GM23338 (cell line): ENCODE measurements at regions not wholly inside any gene's neighbourhood (a gene's known extent, or its start where the extent isn't known, plus 50 kb on each side); places are given as distances from the start of the nearest gene placed in this dataset.

Experiments used
- ATAC-seq: fragments of 200-7000 bp; cut with Tn5 transposase; 3 replicates; pipeline ENCODE4 v1.9.1; 2020
- DNase-seq: peaks from one replicate; pipeline ENCODE4 v3.0.0-alpha.2; 2015; ENCODE audit warnings: low spot score
- H2AFZ ChIP-seq: fragments of 200-600 bp; sonication (generic); 2 replicates; pipeline ENCODE4 v1.8.0; 2016; ENCODE audit warnings: antibody characterized with exemption, mild to moderate bottlenecking, moderate library complexity
- H3F3A ChIP-seq: fragments of 200-600 bp; sonication (generic); replicated peaks from 2 replicates; pipeline ENCODE4 v1.8.0; 2017; ENCODE audit warnings: antibody characterized with exemption, mixed run types, low read depth
- H3K27ac ChIP-seq: fragments of 200-600 bp; sonication (generic); 2 replicates; pipeline ENCODE4 v1.6.1; 2016; ENCODE audit warnings: low read depth
- H3K27me3 ChIP-seq: fragments of 200-600 bp; sonication (generic); 2 replicates; pipeline ENCODE4 v1.8.0; 2016; ENCODE audit warnings: mild to moderate bottlenecking, mixed run types, moderate library complexity; ENCODE audit not compliant: insufficient read depth
- H3K36me3 ChIP-seq: fragments of 200-600 bp; sonication (generic); 2 replicates; pipeline ENCODE4 v1.8.0; 2016; ENCODE audit warnings: mild to moderate bottlenecking; ENCODE audit not compliant: insufficient read depth
- H3K4me1 ChIP-seq: fragments of 200-600 bp; sonication (generic); 2 replicates; pipeline ENCODE4 v1.8.0; 2016; ENCODE audit warnings: mild to moderate bottlenecking, moderate library complexity; ENCODE audit not compliant: insufficient read depth
- H3K4me2 ChIP-seq: fragments of 200-600 bp; sonication (generic); 2 replicates; pipeline ENCODE4 v1.7.1; 2017; ENCODE audit warnings: mixed run types
- H3K4me3 ChIP-seq: fragments of 200-600 bp; sonication (generic); 2 replicates; pipeline ENCODE4 v1.6.1; 2016; ENCODE audit warnings: mixed run types
- H3K79me2 ChIP-seq: fragments of 200-600 bp; sonication (generic); replicated peaks from 2 replicates; pipeline ENCODE4 v1.8.0; 2017; ENCODE audit warnings: mild to moderate bottlenecking; ENCODE audit not compliant: insufficient read depth
- H3K9me2 ChIP-seq: fragments of 200-600 bp; sonication (generic); 2 replicates; pipeline ENCODE4 v1.8.0; 2017; ENCODE audit not compliant: insufficient read depth
- H4K20me1 ChIP-seq: fragments of 200-600 bp; sonication (generic); replicated peaks from 2 replicates; pipeline ENCODE4 v1.8.0; 2017; ENCODE audit warnings: mild to moderate bottlenecking; ENCODE audit not compliant: insufficient read depth
- H3K27ac Mint-ChIP-seq: 2 replicates; pipeline ENCODE4 v1.8.0; 2020; ENCODE audit warnings: inconsistent platforms, mild to moderate bottlenecking, moderate library complexity, mixed read lengths
- H3K27me3 Mint-ChIP-seq: 3 replicates; pipeline ENCODE4 v1.8.0; 2022; ENCODE audit warnings: low read depth, mild to moderate bottlenecking, moderate library complexity, mixed read lengths, inconsistent platforms; ENCODE audit not compliant: insufficient read depth, poor library complexity
- H3K36me3 Mint-ChIP-seq: 3 replicates; pipeline ENCODE4 v1.8.0; 2021; ENCODE audit warnings: low read depth, mild to moderate bottlenecking, inconsistent platforms, moderate library complexity, mixed read lengths
- H3K4me1 Mint-ChIP-seq: 3 replicates; pipeline ENCODE4 v1.8.0; 2020; ENCODE audit warnings: mild to moderate bottlenecking, inconsistent platforms, mixed read lengths
- H3K4me3 Mint-ChIP-seq: 3 replicates; pipeline ENCODE4 v1.8.0; 2021; ENCODE audit warnings: moderate library complexity, mild to moderate bottlenecking, inconsistent platforms, mixed read lengths
- H3K9me3 Mint-ChIP-seq: 3 replicates; pipeline ENCODE4 v1.8.0; 2020; ENCODE audit warnings: moderate library complexity, mild to moderate bottlenecking, inconsistent platforms, mixed read lengths
- CREB1 ChIP-seq: fragments of 250-450 bp; sonication (Bioruptor Pico); IDR thresholded peaks from 2 replicates; pipeline ENCODE4 v1.5.0; 2020; ENCODE audit warnings: low read depth, mild to moderate bottlenecking, moderate library complexity
- CTCF ChIP-seq, 2 experiments: fragments of 200-600 bp in 1 of 2; sonication (generic) in 1 of 2; conservative IDR thresholded peaks; 2 replicates each; pipeline versions ENCODE4 v1.5.1 to v1.6.1; 2016 to 2017; ENCODE audit warnings: antibody characterized with exemption in 2 of 2, low read depth in 2 of 2, mild to moderate bottlenecking in 2 of 2, moderate library complexity in 1 of 2
- ETS1 ChIP-seq: IDR thresholded peaks from 2 replicates; pipeline ENCODE4 v1.6.1; 2016; ENCODE audit warnings: antibody characterized with exemption
- EZH2 ChIP-seq: fragments of 200-600 bp; sonication (generic); IDR thresholded peaks from one replicate; pipeline ENCODE4 v1.8.0; 2017; ENCODE audit warnings: antibody characterized with exemption, mild to moderate bottlenecking, low read depth; ENCODE audit not compliant: unreplicated experiment
- EZH2phosphoT487 ChIP-seq: fragments of 200-600 bp; sonication (generic); IDR thresholded peaks from one replicate; pipeline ENCODE4 v1.8.1; 2018; ENCODE audit warnings: antibody characterized with exemption; ENCODE audit not compliant: unreplicated experiment
- JUNB ChIP-seq: IDR thresholded peaks from one replicate; pipeline ENCODE4 v1.6.1; 2016; ENCODE audit warnings: antibody characterized with exemption; ENCODE audit not compliant: unreplicated experiment
- NANOG ChIP-seq: IDR thresholded peaks from 2 replicates; pipeline ENCODE4 v1.6.1; 2016; ENCODE audit warnings: antibody characterized with exemption, borderline replicate concordance
- POLR2AphosphoS5 ChIP-seq: IDR thresholded peaks from 2 replicates; pipeline ENCODE4 v1.6.1; 2016; ENCODE audit warnings: antibody characterized with exemption, low read depth
- STAT1 ChIP-seq: IDR thresholded peaks from one replicate; pipeline ENCODE4 v1.6.1; 2016; ENCODE audit warnings: antibody characterized with exemption; ENCODE audit not compliant: unreplicated experiment
- ZNF114 ChIP-seq: fragments of 250-450 bp; sonication (Bioruptor Pico); IDR thresholded peaks from 2 replicates; pipeline ENCODE4 v1.5.0; 2020; ENCODE audit warnings: mild to moderate bottlenecking, moderate library complexity
- ZNF331 ChIP-seq: fragments of 250-450 bp; sonication (Bioruptor Pico); IDR thresholded peaks from 2 replicates; pipeline ENCODE4 v1.5.0; 2020; ENCODE audit warnings: low read depth, mild to moderate bottlenecking, moderate library complexity
- TF ChIP-seq, protein P1 (sequence below): IDR thresholded peaks from one replicate; pipeline ENCODE4 v1.6.1; 2018; ENCODE audit warnings: antibody characterized with exemption; ENCODE audit not compliant: unreplicated experiment
- TF ChIP-seq, protein P2 (sequence below): fragments of 250-450 bp; sonication (Bioruptor Pico); IDR thresholded peaks from 2 replicates; pipeline ENCODE4 v1.5.0; 2020; ENCODE audit warnings: mild to moderate bottlenecking, moderate library complexity

DNA sequence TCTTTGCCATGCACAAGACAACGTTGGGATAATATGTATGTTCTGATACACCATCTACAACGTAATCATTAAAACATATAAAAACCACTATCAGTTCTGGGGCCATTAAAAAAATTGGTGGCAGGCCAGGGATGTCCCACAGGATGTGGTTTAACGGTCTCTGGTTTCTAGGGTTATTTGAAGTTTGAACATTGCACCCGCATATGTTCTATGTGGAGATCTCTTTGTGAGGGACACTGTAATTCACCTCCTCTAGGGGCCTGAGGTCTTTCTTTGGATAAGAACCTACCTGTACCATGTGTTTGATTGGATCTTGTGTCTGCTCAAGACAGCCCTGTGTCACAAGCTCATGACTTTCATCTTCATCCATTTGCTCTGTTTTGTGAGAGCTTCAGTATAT lies 73.2 kb downstream of the GGTLC2 start:
- no peak overlapping the region for H2AFZ ChIP-seq
- no peak overlapping the region for H3K27ac Mint-ChIP-seq
- H3K27me3 Mint-ChIP-seq, result peaks cover 71% of the 10 kb centered on the region
- H3K4me3 ChIP-seq, result no peak overlapping the region
- H3K4me2 ChIP-seq, result no peak overlapping the region
- DNase-seq, result no peak
- H3K4me3 Mint-ChIP-seq, result no peak overlapping the region
- no peaks in the 10 kb centered on the region for H3K4me1 ChIP-seq
- H3K27ac ChIP-seq, result no peak overlapping the region
- H3K79me2 ChIP-seq, result no peaks in the 10 kb centered on the region
- H3K9me2 ChIP-seq, result 0 out of 2 replicates have a peak, but pooled peaks cover 4% of the 10 kb centered on the region
- TF ChIP-seq JUNB (no peak), EZH2phosphoT487 (no peak), ETS1 (no peak), EZH2 (no peak), STAT1 (no peak), POLR2AphosphoS5 (no peak), NANOG (no peak), ZNF114 (CRISPR knock-in tag) (no peak), ZNF331 (CRISPR knock-in tag) (no peak), CTCF (conservative IDR thresholded peaks at IDR 0.05; ENCODE audit: low read depth in 2 of 2) (no peak), CREB1 (no peak)
- TF ChIP-seq, protein P1, sequence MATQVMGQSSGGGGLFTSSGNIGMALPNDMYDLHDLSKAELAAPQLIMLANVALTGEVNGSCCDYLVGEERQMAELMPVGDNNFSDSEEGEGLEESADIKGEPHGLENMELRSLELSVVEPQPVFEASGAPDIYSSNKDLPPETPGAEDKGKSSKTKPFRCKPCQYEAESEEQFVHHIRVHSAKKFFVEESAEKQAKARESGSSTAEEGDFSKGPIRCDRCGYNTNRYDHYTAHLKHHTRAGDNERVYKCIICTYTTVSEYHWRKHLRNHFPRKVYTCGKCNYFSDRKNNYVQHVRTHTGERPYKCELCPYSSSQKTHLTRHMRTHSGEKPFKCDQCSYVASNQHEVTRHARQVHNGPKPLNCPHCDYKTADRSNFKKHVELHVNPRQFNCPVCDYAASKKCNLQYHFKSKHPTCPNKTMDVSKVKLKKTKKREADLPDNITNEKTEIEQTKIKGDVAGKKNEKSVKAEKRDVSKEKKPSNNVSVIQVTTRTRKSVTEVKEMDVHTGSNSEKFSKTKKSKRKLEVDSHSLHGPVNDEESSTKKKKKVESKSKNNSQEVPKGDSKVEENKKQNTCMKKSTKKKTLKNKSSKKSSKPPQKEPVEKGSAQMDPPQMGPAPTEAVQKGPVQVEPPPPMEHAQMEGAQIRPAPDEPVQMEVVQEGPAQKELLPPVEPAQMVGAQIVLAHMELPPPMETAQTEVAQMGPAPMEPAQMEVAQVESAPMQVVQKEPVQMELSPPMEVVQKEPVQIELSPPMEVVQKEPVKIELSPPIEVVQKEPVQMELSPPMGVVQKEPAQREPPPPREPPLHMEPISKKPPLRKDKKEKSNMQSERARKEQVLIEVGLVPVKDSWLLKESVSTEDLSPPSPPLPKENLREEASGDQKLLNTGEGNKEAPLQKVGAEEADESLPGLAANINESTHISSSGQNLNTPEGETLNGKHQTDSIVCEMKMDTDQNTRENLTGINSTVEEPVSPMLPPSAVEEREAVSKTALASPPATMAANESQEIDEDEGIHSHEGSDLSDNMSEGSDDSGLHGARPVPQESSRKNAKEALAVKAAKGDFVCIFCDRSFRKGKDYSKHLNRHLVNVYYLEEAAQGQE, result no peak
- TF ChIP-seq, protein P2, sequence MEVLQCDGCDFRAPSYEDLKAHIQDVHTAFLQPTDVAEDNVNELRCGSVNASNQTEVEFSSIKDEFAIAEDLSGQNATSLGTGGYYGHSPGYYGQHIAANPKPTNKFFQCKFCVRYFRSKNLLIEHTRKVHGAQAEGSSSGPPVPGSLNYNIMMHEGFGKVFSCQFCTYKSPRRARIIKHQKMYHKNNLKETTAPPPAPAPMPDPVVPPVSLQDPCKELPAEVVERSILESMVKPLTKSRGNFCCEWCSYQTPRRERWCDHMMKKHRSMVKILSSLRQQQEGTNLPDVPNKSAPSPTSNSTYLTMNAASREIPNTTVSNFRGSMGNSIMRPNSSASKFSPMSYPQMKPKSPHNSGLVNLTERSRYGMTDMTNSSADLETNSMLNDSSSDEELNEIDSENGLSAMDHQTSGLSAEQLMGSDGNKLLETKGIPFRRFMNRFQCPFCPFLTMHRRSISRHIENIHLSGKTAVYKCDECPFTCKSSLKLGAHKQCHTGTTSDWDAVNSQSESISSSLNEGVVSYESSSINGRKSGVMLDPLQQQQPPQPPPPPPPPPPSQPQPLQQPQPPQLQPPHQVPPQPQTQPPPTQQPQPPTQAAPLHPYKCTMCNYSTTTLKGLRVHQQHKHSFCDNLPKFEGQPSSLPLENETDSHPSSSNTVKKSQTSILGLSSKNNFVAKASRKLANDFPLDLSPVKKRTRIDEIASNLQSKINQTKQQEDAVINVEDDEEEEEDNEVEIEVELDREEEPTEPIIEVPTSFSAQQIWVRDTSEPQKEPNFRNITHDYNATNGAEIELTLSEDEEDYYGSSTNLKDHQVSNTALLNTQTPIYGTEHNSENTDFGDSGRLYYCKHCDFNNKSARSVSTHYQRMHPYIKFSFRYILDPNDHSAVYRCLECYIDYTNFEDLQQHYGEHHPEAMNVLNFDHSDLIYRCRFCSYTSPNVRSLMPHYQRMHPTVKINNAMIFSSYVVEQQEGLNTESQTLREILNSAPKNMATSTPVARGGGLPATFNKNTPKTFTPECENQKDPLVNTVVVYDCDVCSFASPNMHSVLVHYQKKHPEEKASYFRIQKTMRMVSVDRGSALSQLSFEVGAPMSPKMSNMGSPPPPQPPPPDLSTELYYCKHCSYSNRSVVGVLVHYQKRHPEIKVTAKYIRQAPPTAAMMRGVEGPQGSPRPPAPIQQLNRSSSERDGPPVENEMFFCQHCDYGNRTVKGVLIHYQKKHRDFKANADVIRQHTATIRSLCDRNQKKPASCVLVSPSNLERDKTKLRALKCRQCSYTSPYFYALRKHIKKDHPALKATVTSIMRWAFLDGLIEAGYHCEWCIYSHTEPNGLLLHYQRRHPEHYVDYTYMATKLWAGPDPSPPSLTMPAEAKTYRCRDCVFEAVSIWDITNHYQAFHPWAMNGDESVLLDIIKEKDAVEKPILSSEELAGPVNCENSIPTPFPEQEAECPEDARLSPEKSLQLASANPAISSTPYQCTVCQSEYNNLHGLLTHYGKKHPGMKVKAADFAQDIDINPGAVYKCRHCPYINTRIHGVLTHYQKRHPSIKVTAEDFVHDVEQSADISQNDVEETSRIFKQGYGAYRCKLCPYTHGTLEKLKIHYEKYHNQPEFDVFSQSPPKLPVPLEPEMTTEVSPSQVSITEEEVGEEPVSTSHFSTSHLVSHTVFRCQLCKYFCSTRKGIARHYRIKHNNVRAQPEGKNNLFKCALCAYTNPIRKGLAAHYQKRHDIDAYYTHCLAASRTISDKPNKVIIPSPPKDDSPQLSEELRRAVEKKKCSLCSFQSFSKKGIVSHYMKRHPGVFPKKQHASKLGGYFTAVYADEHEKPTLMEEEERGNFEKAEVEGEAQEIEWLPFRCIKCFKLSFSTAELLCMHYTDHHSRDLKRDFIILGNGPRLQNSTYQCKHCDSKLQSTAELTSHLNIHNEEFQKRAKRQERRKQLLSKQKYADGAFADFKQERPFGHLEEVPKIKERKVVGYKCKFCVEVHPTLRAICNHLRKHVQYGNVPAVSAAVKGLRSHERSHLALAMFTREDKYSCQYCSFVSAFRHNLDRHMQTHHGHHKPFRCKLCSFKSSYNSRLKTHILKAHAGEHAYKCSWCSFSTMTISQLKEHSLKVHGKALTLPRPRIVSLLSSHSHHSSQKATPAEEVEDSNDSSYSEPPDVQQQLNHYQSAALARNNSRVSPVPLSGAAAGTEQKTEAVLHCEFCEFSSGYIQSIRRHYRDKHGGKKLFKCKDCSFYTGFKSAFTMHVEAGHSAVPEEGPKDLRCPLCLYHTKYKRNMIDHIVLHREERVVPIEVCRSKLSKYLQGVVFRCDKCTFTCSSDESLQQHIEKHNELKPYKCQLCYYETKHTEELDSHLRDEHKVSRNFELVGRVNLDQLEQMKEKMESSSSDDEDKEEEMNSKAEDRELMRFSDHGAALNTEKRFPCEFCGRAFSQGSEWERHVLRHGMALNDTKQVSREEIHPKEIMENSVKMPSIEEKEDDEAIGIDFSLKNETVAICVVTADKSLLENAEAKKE (CRISPR knock-in tag), result no peak
- no peaks in the 10 kb centered on the region for H3K36me3 ChIP-seq
- H3K36me3 Mint-ChIP-seq, result no peaks in the 10 kb centered on the region
- H3K4me1 Mint-ChIP-seq, result no peaks in the 10 kb centered on the region
- ATAC-seq, result no peak
- H3K27me3 ChIP-seq, result peaks cover 100% of the 10 kb centered on the region
- no peaks in the 10 kb centered on the region; the same call in 1 of the 2 replicates for H4K20me1 ChIP-seq
- no peaks in the 10 kb centered on the region; the same call in 2 of the 3 replicates for H3K9me3 Mint-ChIP-seq
- no peaks in the 10 kb centered on the region for H3F3A ChIP-seq
